ENCODE measurements at regions not wholly inside any gene's neighbourhood (a gene's known extent, or its start where the extent isn't known, plus 50 kb on each side); places are given as distances from the start of the nearest gene placed in this dataset.

- TF ChIP-seq EZH2 (IDR thresholded peaks at IDR 0.05; ENCODE audit: borderline replicate concordance, low read depth, low read length, severe bottlenecking) (no peak), CTCF (IDR thresholded peaks at IDR 0.05; ENCODE audit: borderline replicate concordance, extremely low read depth, low read length, poor library complexity, severe bottlenecking) (no peak)
Observed at GRCh38 chr11:20253796-20254195, 93.5 kb upstream of the DBX1 start.
